Bronchial epithelial cell (primary cell): ENCODE measurements at regions not wholly inside any gene's neighbourhood (a gene's known extent, or its start where the extent isn't known, plus 50 kb on each side); places are given as distances from the start of the nearest gene placed in this dataset.

Experiments
- DNase-seq: peaks from one replicate; pipeline ENCODE4 v3.0.0-alpha.2; 2010; ENCODE audit warnings: low read depth
- FAIRE-seq: peaks from 2 replicates; lab custom pipeline; 2011; peaks lifted over from hg19 to GRCh38; lab: Jason Lieb, UNC
- H3K27me3 ChIP-seq: 2 replicates; pipeline ENCODE4 v1.5.1; 2011; ENCODE audit warnings: low read length; ENCODE audit not compliant: control insufficient read depth, insufficient read depth
- H3K36me3 ChIP-seq: 2 replicates; pipeline ENCODE4 v1.5.1; 2011; ENCODE audit warnings: low read length; ENCODE audit not compliant: control insufficient read depth, insufficient read depth
- H3K4me3 ChIP-seq: 2 replicates; pipeline ENCODE4 v1.5.1; 2011; ENCODE audit warnings: mild to moderate bottlenecking, low read depth, low read length, control low read depth
- TF ChIP-seq, protein P1 (sequence below): IDR thresholded peaks from 2 replicates; pipeline ENCODE4 v1.5.1; 2011; ENCODE audit warnings: mild to moderate bottlenecking, moderate library complexity, low read length, control low read depth, inconsistent platforms; ENCODE audit not compliant: insufficient read depth, severe bottlenecking

GRCh38 chr9:81080900-81081299 is 608.4 kb downstream of the TLE1 start:
- no peak for FAIRE-seq
- DNase-seq: no peak
- H3K27me3 ChIP-seq: no peaks in the 10 kb centered on the region
- H3K4me3 ChIP-seq: no peak overlapping the region
- TF ChIP-seq, protein P1, sequence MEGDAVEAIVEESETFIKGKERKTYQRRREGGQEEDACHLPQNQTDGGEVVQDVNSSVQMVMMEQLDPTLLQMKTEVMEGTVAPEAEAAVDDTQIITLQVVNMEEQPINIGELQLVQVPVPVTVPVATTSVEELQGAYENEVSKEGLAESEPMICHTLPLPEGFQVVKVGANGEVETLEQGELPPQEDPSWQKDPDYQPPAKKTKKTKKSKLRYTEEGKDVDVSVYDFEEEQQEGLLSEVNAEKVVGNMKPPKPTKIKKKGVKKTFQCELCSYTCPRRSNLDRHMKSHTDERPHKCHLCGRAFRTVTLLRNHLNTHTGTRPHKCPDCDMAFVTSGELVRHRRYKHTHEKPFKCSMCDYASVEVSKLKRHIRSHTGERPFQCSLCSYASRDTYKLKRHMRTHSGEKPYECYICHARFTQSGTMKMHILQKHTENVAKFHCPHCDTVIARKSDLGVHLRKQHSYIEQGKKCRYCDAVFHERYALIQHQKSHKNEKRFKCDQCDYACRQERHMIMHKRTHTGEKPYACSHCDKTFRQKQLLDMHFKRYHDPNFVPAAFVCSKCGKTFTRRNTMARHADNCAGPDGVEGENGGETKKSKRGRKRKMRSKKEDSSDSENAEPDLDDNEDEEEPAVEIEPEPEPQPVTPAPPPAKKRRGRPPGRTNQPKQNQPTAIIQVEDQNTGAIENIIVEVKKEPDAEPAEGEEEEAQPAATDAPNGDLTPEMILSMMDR: no peak
- no peaks in the 10 kb centered on the region for H3K36me3 ChIP-seq

- FAIRE-seq (no peak), DNase-seq (no peak)
- H3K27me3 ChIP-seq: no peaks in the 10 kb centered on the region
- H3K4me3 ChIP-seq: no peak overlapping the region
- TF ChIP-seq, protein P1: no peak
- no peaks in the 10 kb centered on the region for H3K36me3 ChIP-seq
Observed at GRCh38 chr9:81080185-81080584, 609.2 kb downstream of the TLE1 start.

DNA sequence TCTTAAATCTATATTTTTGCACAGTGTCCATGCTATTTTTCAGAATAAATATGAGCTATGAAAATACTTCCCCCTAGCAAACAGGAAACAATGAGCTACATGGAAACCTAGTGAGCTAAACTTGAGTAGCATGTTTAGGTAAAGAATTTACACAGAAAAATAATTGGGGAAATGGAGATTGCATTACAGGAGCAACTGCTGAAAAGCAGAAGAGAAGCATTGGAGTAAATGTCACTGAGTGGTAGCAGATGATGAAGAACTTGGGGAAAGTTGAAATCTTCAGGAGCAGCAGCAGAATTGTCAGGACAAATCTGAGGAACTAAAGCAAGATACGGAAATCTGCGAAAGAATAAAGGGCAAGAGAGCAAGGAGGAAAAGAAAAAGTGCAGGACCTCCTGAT is 610.3 kb downstream of the TLE1 start:
- FAIRE-seq: no peak
- H3K4me3 ChIP-seq: no peak overlapping the region
- no peaks in the 10 kb centered on the region for H3K36me3 ChIP-seq
- DNase-seq: no peak
- H3K27me3 ChIP-seq: no peaks in the 10 kb centered on the region
- TF ChIP-seq, protein P1: no peak

DNA sequence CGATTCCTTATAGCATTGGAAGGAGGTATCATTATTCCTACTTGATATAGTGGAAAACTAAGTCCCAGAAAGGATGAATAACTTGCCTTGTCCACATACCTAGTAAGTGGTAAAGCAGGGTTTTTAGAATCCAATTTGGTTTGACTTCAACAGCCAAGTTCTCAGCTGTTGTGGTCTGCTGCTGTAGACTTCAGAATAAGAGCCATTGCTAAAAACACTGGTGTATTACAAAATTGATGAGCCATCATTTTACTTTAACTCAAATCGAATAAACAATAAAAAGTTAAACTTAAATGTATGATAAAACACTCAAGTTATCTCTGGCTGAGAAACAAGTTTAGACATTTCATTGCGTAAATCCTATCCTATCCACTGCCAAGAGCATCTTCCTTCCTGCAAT is 610.8 kb downstream of the TLE1 start:
- no peak for DNase-seq
- Histone ChIP-seq H3K4me3 (no peak overlapping the region), H3K36me3 (no peaks in the 10 kb centered on the region), H3K27me3 (no peaks in the 10 kb centered on the region)
- TF ChIP-seq, protein P1: no peak
- FAIRE-seq: no peak

DNA sequence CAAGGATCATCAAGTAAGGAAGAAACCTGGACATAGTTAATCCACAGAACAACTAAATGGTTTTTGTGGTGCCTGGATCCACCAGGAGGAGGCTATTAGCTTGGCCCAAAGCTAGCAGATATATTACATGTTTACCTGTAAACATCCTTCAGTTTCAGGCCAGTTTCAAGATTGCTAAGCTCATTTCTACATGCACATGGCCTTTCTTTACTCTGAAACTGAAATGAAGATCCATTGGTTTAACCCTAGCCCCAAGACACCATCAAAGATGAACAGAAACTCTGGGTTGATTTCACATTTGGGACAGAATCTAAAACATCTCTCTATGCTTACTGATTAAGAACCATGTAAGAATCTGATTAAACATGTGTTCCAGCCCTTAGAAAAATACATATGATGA is 611.8 kb downstream of the TLE1 start:
- DNase-seq: no peak
- FAIRE-seq: no peak

DNA sequence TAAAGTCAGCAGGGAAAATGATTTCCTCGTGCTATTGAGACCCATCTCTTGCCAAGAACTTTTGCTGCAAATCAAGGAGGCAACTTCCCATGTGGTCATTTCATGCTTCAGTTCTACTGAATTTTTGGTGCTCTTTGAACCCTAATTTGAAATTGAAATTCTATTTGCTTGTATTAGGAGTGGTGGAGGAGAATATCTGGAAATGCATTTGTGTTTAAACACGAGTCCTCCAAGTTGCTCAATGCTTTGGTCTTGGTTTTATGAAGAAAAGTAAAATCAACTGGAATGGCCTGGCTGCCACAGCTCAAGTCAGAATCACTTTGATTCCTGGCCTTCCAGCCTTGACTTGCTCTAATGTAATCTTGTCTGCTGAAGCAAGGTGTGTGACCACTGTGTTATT is 613.2 kb downstream of the TLE1 start:
- Histone ChIP-seq H3K4me3 (no peak overlapping the region), H3K36me3 (no peaks in the 10 kb centered on the region), H3K27me3 (no peaks in the 10 kb centered on the region)
- TF ChIP-seq, protein P1: no peak
- FAIRE-seq (no peak), DNase-seq (no peak)

More for the DNA sequence above, 611.8 kb downstream of the TLE1 start:
- Histone ChIP-seq H3K4me3 (no peak overlapping the region), H3K27me3 (no peaks in the 10 kb centered on the region), H3K36me3 (no peaks in the 10 kb centered on the region)
- TF ChIP-seq, protein P1: no peak
